GM19324 (cell line): ENCODE measurements at regions not wholly inside any gene's neighbourhood (a gene's known extent, or its start where the extent isn't known, plus 50 kb on each side); places are given as distances from the start of the nearest gene placed in this dataset.

Source experiments
- ATAC-seq: cut with Tn5 transposase; IDR thresholded peaks from one replicate; pipeline ENCODE4 v1.9.1; 2021; ENCODE audit warnings: mild to moderate bottlenecking, moderate library complexity; ENCODE audit not compliant: unreplicated experiment, low FRiP score

DNA sequence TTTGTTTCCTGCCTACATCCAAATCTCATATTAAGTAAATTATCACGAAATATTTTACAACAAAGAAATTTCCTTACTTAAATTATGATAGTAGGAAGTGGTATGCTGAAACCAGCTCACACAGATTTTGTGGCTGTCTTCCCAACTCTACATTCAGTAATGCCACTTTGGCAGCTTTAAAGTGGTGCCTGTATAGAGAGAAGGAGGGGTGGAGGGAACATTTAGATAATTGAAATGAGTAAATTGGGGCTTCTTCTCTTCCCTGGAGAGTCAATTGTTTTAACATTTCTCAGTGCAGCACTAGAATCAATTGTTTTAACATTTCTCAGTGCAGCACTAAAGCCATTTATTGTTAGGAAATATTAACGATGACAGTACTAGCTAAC lies 1323.1 kb downstream of the PCDH7 start:
- no peak for ATAC-seq

DNA sequence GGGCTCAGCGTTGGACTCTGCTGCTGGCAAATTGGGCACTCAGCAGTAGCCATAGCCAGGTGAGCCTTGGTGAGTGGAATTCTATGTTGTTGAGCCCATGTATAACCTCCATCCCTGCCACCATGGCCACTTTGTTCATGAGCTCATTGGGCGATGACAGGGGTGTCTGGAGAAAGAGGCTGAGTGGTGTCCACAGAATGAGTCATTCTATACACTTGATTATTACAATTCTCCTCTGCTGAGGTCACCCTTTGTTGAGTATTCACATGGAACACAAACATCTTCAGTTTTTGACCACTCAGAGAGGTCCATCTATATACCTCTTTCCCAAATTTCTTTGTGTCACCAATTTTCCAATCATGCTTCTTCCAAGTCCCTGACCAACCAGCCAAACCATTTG lies 1341.7 kb downstream of the PCDH7 start:
- no peak for ATAC-seq

DNA sequence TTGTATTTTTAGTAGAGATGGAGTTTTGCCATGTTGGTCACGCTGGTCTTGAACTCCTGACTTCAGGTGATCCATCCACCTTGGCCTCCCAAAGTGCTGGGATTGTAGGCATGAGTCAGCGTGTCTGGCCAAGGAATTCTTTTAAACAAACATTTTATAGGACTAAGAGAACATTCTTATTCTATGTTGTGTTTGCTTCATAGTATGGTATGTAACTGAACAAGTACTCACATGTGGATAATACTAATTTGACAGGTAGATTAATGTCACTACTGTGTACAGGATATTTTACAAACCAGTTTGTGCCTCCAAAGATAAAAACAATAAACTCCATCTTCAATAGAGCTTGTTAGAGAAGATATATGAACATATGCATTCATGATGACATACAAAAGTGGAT lies 1353.4 kb downstream of the PCDH7 start:
- ATAC-seq = no peak

DNA sequence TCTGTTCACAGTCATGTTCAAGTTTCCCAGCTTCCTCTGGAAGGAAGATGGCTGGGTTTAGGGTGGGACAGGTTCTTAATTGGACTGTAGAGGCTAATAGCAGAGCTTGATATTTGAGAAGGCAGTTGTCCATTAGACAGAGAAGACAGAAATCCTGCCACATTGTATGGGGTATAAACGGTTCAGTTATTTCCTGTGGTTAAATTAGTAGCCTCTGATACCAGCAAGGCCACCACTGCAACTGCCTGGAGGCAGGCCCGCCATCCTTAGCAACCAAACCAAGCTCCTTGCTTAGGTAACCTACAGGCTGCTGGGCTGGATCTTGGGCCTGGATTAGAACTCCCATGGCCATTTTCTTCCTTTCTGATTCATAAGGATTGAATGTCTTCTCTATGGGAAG lies 1367.0 kb downstream of the PCDH7 start:
- ATAC-seq = no peak

DNA sequence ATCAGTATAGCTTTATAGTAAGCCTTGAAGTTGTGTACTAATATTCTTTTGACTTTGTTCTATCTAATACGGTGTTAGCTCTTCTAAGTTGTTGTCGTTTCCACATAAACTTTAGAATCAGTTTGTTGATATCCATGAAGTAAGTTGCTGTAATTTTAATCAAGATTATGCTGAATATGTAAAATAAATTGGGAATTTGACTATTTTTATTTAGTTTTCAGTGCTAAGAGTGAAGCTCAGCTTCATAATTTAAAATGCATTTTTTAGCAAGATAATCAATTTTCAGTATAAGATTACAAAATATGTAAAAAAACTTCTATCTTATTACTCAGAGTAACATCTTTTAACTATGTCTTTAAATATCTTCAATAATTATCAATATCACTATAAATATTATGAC lies 1374.8 kb downstream of the PCDH7 start:
- ATAC-seq = no peak

DNA sequence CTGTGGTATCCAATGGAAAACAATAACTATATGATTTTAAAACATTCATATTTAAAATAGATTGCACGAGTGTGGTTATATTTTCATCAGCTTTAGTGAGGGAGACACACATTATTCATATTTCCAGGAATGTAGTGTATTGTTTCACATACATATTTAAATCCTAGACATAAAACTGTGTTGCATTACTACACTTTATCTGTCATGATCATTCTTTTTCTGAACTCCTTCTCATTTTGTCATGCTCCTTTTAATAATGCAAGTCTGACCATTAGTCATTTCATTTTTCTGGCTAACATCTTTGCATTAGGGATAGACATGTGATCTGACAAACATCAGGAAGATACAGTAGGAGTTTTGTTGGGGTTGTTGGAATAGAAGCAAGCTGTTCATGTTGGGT lies 1382.7 kb downstream of the PCDH7 start:
- no peak for ATAC-seq

DNA sequence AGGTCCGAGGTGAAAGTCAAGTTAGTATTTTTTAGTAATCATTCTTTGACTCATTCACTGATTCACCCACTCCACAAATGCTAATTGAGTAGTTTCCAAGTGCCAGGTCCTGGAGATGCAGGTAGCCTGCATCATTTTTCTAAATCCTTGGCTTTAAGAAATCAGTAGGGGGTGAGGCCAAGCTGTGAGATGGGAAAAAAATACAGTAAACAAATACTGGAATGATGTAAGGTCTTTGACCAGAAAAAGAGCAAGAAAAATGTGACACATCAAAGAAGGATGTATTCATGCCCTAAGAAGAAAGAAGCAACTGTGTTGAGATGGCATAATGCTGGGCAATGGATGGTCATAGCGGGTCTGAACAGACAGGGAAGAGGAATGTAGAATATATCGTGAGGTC lies 1386.6 kb downstream of the PCDH7 start:
- ATAC-seq = no peak

DNA sequence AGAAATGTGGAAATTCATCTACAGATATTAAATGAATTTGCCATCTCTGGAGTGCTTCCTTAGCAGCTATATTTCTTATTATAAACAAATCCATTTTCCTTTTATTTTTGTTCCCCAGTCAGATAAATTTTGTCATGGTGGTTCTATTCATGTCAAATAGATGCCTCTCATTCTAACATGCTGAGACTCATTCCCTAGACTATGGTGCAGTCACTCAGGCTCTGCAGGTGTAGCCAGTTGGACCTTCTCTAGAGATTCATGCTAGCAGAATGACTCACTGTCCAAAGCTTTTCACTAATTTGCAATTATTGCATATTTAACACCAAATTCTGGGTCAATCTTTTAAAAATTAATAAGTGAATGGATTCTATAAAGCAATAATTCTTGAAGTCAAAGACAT lies 1392.7 kb downstream of the PCDH7 start:
- ATAC-seq = no peak

DNA sequence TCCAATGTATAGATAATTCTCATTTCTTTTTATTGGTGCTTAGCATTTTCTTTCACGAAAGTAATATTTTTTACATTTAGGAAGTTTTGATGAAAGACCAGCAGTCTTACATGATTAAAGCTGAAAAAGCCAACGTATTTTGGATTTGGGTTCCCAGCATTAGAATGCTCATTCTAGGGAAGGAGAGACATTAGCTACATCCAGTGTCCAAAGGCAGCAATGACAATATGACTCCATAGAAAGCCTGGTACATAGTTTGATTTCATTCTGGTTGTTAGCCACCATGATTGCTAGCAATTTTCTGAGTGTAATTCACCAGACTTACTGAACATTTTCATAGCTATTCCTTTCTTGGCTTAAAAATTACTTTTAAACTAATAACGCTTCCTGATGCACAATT lies 1397.5 kb downstream of the PCDH7 start:
- ATAC-seq = no peak

DNA sequence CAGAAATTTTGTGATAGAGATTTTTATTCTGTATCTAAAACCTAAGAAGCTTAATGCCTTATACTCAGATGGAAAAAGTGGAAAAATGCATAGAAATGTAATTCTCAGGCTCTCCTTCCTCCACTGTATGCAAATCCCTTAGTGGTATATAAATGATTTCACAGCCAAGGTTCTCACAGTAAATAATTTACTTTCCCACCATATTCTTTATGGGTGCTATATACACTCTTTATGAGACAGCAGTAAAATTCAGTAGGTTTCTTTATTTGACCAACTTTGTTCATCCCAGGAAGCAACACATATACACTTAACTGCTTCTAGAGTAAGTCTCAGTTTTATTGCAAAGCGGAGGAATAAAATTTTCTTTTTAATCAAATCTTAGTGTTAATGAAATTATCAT lies 1399.7 kb downstream of the PCDH7 start:
- ATAC-seq = no peak

DNA sequence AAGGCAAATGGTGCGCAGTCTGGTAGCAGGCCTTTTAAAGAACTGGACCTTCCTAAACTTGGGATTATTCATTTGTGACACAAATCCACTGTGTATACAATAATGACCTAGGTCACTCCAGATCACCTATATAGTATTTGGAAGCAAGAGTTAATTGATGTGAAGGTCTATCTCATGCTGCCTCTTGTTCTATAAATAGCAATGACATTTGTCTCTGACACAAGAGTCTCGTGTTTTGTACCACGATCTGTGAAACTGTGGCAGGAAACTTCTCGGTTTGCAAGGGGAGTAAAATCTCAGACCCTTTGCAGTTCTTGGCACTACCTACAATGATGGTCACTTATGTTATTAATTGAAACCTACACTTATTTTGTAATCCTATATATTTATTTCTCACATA lies 1408.4 kb downstream of the PCDH7 start:
- no peak for ATAC-seq

DNA sequence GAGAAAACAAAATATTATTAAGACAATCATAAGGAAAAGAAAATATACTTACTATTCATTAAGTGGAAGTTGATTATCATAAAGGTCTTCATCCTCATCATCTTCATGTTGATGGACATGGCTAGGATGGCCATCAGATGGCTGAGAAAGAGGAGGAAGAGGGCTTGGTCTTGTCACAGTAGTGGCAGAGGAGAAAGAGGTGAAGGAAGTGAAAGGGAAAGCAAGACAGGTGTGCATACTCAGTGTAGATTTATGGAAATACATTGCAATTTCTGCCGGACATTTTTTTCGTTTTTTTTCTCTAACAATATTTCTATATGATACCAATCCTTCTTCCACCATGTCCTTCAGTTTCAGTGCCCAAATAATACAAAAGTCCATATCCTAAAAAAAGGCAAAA lies 1409.8 kb downstream of the PCDH7 start:
- no peak for ATAC-seq

DNA sequence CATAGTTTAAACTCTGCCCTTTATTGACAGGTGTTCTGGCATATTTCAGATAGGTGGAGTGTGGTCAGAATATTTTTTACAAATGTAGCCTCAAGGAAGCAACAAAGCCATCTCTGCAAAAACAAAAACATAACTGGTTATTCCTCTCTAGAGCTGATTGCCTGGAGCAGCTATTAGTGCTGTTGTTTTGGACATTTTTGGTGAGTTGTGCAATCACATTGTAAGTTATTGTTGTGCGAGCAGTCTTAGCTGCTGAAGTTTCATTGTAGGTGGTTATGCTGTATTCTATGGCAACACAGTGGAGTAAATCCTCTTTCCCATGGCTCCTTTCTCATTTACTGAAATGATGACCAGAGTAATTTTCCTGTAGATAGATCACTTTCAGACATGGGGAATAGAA lies 1413.0 kb downstream of the PCDH7 start:
- no peak for ATAC-seq

DNA sequence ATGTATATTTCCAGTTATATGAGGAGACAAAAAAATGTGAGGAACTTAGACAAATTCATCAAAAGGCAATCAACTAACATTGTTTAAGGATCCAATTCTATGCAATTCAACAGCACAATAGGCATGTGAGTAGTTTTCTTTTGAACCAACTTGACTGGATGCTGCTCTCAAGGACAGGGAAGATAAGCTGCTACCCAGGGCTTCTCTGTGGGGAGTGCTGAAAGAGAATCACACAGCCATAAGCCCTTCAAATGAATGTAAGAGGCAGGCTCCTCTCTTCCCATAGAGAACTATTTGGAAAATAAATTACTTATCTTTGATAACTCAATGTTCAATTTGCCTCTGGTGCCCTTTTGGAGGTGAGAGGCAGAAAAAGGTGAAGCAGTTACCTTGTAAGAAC lies 1413.6 kb downstream of the PCDH7 start:
- no peak for ATAC-seq

DNA sequence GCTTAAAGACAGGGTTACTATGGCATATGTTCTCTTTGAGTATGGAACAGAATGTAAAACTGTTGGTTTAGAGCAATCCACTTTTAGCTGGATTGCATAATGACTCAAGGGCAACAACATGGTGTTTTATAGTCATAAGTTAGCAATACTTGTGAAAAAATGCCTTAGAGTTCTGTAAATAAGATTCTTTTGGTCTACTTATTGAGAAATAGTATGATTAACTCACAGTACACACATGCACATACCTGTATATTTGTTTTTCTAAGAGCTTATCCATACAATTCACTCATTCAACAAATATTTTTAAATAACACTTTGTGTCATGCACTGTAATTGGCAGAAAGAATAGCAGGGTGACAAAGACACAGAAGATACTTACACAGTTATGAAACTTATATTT lies 1415.5 kb downstream of the PCDH7 start:
- ATAC-seq = no peak

DNA sequence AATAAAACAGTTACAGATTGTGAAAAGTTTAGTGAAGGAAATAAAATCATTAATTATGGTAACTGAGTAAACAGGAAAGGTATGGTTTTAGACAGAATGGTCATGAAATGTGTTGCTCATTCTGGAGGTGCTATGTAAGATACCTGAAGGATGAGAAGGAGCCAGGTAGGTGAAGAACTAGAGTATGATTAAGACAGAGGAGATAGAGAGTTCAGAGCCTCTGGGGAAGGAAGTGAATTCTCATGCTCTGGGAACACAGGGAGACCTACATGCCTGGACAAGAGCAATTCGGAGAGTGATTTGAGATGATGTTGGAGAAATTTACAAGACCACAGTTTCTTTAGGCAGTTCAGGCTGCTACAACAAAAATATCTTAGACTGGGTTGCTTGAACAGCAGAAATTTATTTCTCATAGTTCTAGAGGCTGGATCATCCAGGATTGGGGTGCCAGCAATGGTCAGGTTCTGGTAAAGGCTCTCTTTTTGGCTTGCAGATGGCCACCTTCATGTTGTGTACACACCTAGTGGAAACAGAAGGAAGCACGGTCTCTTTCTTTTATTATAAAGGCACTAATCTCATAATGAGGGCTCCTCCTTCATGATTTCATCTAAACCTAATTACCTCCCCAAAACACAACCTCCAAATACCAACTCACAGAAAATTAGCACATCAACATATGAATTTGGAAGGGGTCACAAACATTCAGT lies 1416.1 kb downstream of the PCDH7 start:
- no peak for ATAC-seq

DNA sequence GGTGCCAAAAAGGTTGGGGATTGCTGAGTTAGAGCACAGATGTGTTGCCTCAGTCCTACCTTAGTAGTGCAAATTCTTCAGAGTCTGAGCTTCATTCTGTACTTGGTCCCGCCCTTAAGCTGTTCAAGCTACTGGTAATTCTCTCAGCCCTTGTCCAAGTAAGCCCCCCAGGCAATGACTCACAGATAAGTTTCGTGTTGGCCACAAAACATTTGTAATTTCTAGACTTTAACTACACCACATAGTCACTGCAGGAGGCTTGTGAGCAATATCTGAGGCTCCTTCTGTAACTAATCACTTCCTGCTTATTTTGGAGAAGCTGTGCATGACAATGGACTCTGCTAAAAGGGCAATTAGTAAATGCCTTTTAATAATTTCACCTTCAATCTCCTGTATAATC lies 1420.5 kb downstream of the PCDH7 start:
- no peak for ATAC-seq

DNA sequence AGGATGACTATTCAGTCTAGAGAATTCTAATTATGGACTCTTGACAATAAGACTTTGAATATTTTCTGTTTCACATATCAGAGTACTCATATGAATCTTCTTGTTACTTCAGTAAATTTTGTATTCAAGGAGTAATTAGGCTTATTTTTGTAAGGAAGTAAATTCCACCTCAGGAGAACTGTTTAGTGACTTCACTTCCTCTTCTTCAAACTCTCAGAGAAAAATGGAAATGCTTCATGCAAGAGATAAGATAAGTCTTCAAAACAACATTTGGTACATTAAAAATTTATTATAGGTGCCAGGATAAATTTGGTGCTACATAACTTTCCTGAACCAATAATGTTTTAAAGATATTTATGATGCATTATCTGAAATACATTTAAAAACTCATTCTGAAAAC lies 1421.9 kb downstream of the PCDH7 start:
- no peak for ATAC-seq

DNA sequence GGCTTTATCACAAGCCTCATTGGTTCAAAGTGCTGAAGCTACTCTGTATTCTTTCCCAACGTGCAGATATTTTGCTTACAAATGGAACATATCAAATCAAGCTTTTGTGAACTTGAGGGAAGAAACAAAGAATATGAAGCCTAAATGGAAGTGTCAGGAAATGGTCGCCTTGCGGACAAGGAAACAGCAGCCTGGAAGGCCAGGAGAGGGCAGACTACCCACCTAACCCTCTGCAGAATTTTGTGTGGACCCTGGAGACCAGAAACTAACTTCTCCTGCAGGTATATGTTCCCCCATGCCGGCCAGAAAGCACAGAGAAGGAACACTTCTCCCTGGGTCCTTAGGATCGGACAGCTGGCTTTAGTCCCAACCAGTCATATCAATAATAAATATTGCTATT lies 1425.8 kb downstream of the PCDH7 start:
- ATAC-seq = no peak

DNA sequence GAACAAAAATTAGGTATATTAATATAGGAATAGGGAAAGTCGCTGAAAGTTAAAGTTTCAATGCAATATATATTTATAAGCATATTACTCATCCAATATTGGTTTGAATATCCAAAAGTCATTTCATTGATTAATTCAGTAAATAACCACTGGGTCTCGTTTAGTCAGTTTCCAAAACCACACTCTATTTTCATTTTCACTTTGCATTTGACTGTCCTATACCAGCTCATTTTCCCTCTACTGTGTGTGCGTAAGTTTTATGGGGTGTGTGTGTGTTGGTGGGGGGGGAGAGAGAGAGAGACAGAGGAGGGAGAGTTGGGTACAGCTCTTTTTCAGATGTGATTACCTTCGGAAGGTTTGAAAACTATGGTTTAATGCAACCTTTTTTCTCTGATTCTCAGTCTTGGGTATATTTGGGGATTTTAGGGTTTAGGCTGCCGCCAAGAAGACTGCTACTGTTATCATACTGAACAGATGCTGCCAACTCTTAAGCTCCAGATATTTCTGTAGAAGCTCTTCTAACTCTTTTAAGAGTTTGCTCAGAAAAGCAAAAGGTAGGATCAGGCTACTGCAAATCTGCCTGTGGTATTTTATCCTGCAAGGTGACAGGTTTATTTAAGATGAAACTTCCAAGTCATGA lies 1427.4 kb downstream of the PCDH7 start:
- ATAC-seq = no peak

DNA sequence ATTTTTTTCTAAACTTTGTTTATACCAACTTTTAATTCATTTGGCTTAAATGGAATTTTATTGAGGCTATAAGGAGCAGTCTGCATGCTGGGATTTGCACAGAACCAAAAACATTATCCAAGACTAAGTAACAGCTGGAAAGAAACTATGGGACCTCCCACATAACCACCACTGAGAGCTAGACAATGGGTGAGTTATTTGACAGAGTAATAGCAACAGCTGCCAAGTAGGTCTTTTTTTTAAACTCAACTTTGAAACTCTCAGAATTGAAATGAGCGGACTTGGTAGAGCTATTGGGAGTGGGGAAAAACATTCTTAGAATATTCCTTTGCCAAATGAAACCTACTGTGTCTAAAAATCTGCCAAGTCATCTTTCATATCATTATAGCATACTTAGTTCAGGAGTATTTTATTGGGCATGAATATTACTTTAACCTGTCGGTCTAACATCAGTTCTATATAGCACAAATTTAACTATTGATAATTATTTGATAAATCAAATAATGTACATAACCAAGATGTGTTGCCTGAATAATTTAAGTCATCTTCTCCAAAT lies 1428.0 kb downstream of the PCDH7 start:
- no peak for ATAC-seq

DNA sequence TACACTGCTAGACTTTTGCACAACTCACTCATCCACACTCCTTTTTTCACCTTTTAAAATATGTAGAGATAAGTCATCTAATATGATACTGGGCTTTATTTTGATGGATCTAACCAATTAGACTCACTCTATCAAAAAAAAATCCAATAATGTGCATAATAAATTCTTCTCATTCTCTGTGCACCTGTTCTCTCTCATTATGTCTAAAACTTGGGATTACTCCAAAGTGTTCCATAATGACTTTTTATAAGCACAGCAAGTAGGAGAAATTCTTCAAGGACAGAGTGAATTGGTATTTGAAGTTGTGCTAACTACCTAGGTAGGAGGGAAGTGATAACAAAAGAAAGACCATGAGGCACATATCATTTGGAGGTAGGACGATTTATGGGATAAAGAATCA lies 1438.8 kb downstream of the PCDH7 start:
- ATAC-seq = no peak
